ENCODE measurements at regions not wholly inside any gene's neighbourhood (a gene's known extent, or its start where the extent isn't known, plus 50 kb on each side); places are given as distances from the start of the nearest gene placed in this dataset.

DNA sequence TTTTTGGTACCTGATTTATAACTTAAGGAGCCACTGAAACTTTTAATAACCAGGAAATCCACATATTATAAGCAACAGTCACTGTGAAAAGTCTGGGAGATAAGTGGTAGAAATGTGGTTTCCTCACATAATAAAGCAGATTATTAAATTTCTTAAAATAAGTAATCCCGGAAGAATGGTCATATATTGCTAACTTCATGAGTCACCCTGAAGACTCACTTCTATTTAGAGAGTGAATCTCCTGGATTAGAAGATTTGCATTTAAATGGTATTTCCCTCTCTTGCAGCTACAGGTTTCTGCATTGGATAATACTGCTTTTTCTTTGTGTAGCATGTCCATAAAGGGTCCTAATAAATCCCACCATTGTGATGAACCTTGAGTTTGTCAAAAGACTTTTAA lies 1286.8 kb upstream of the CDH8 start:
- Histone ChIP-seq H3K27ac (no peak overlapping the region), H3K27me3 (no peaks in the 10 kb centered on the region), H3K36me3 (no peaks in the 10 kb centered on the region), H3K4me3 (no peak overlapping the region), H3K9me3 (no peaks in the 10 kb centered on the region), H3K4me1 (no peaks in the 10 kb centered on the region)
- TF ChIP-seq, protein P1, sequence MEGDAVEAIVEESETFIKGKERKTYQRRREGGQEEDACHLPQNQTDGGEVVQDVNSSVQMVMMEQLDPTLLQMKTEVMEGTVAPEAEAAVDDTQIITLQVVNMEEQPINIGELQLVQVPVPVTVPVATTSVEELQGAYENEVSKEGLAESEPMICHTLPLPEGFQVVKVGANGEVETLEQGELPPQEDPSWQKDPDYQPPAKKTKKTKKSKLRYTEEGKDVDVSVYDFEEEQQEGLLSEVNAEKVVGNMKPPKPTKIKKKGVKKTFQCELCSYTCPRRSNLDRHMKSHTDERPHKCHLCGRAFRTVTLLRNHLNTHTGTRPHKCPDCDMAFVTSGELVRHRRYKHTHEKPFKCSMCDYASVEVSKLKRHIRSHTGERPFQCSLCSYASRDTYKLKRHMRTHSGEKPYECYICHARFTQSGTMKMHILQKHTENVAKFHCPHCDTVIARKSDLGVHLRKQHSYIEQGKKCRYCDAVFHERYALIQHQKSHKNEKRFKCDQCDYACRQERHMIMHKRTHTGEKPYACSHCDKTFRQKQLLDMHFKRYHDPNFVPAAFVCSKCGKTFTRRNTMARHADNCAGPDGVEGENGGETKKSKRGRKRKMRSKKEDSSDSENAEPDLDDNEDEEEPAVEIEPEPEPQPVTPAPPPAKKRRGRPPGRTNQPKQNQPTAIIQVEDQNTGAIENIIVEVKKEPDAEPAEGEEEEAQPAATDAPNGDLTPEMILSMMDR (IDR thresholded peaks at IDR 0.05), result no peak
- no peak for DNase-seq
- intact Hi-C loops (cut with DNase I; ENCODE audit: low total_unique reads), result no loop called here

DNA sequence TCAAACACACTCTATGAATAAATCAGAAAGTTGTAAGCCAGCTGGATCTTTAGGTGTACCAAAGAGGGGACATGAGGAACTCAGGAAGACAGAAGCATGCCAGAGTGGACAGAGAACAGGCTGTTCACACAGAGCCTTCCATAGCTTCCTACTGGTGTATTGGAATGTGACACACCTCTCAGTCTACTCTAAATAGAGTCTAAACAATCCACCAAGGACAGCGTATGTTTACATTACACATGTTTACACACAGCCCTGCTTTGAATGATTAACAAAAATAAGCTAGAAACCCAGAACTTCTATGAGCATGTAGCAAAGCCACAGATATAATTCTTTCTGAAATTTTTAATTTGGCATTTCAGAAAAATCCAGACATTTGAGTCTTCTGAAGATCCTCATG lies 1279.0 kb upstream of the CDH8 start:
- Histone ChIP-seq H3K4me1 (no peaks in the 10 kb centered on the region), H3K27me3 (no peaks in the 10 kb centered on the region), H3K36me3 (no peaks in the 10 kb centered on the region), H3K4me3 (no peak overlapping the region), H3K27ac (no peak overlapping the region), H3K9me3 (no peaks in the 10 kb centered on the region)
- no peak for DNase-seq
- intact Hi-C loops (cut with DNase I; ENCODE audit: low total_unique reads), result no loop called here
- TF ChIP-seq, protein P1 (IDR thresholded peaks at IDR 0.05), result no peak

DNA sequence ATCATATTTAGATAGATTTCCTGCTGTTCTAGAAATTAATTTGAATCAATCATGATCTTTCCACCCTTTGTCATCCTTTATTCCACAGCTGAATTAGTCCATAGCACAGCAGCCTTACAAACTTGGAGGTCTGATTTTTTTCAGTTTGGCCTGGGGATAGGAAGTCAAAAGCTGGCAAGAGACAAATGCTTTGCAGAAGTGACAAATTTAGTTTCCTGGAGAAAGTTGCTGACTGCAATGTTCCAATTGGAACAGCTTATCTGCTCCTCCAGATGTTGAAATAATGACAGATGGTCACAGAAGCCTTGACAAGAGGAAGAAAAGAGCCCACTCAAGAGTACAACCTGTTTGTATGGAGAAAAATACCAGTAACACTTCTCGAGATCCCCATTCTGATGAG lies 1276.1 kb upstream of the CDH8 start:
- Histone ChIP-seq H3K36me3 (no peaks in the 10 kb centered on the region), H3K4me1 (no peaks in the 10 kb centered on the region), H3K27ac (no peak overlapping the region), H3K27me3 (no peaks in the 10 kb centered on the region), H3K4me3 (no peak overlapping the region), H3K9me3 (no peaks in the 10 kb centered on the region)
- intact Hi-C loops (cut with DNase I; ENCODE audit: low total_unique reads), result no loop called here
- DNase-seq, result no peak
- TF ChIP-seq, protein P1 (IDR thresholded peaks at IDR 0.05), result no peak

DNA sequence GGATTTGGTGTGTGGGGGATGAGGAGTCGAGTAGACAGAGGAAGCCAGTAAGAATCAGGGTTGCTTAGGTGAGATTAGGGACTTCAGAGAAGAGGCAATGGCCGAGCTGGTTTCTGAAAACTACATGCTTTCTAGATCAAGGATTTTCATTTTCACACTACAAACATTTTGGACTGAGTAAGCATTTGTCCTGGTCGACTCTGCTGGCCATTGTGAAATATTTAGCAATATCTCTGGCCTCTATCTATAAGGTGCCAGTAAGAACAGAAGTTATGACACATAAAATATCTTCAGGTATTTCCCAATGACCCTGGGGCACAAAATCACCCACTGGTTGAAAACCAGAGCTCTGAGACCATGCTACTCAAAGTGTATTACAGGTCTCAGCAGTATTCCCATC lies 1275.1 kb upstream of the CDH8 start:
- H3K9me3 ChIP-seq, result no peaks in the 10 kb centered on the region
- no peak for DNase-seq
- no peak overlapping the region for H3K4me3 ChIP-seq
- no peaks in the 10 kb centered on the region for H3K36me3 ChIP-seq
- H3K27ac ChIP-seq, result no peak overlapping the region
- H3K27me3 ChIP-seq, result no peaks in the 10 kb centered on the region
- H3K4me1 ChIP-seq, result no peaks in the 10 kb centered on the region
- TF ChIP-seq, protein P1 (IDR thresholded peaks at IDR 0.05), result no peak
- intact Hi-C loops (cut with DNase I; ENCODE audit: low total_unique reads), result no loop called here

DNA sequence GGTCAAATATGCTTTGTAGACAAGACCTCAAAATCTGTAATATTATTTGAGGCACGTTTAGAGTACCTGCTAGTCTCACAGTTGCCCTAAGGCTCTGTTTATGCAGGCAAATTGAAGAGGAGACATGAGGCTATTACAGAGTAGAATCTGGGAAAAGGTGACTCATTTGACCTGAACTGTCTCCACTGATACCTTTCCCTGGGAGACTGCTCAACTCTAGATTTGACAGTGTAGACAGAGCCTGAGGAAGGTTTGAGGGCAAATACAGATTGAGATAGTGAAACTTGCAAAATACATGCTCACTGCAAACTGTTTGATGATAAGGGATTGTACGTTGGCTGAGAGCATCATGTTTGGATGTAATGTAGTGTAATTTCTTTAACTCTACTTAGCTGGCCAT lies 1266.6 kb upstream of the CDH8 start:
- intact Hi-C loops (cut with DNase I; ENCODE audit: low total_unique reads), result no loop called here
- no peaks in the 10 kb centered on the region for H3K4me1 ChIP-seq
- H3K27me3 ChIP-seq, result no peaks in the 10 kb centered on the region
- DNase-seq, result no peak
- TF ChIP-seq, protein P1 (IDR thresholded peaks at IDR 0.05), result no peak
- no peak overlapping the region for H3K4me3 ChIP-seq
- H3K9me3 ChIP-seq, result no peaks in the 10 kb centered on the region
- no peaks in the 10 kb centered on the region for H3K36me3 ChIP-seq
- no peak overlapping the region for H3K27ac ChIP-seq

DNA sequence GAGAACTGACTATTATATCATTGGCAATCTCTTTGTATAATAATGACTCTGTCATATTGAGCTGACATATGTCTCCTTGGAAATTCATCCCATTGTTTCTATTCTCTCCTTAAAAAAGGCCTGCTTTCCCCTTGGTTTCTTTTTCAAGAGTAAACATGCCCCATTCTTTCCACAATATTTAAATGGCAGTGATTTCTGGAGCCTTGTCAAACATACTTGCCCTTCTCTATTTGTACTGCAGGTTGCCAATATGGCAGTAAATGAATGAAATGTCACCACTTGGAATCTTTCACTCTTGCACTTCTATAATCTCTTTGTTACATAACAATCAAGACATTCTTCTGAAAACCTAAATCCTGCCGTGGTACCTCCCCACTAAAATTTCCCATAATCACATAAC lies 1265.1 kb upstream of the CDH8 start:
- no peak overlapping the region for H3K27ac ChIP-seq
- H3K4me1 ChIP-seq, result no peaks in the 10 kb centered on the region
- no peak overlapping the region for H3K4me3 ChIP-seq
- no peaks in the 10 kb centered on the region for H3K36me3 ChIP-seq
- no peaks in the 10 kb centered on the region for H3K27me3 ChIP-seq
- intact Hi-C loops (cut with DNase I; ENCODE audit: low total_unique reads), result no loop called here
- H3K9me3 ChIP-seq, result no peaks in the 10 kb centered on the region
- no peak for DNase-seq
- TF ChIP-seq, protein P1 (IDR thresholded peaks at IDR 0.05), result no peak

All from tibial artery (tissue), 4 donors.